ENCODE measurements at regions not wholly inside any gene's neighbourhood (a gene's known extent, or its start where the extent isn't known, plus 50 kb on each side); places are given as distances from the start of the nearest gene placed in this dataset.
"Not testable (repeated sequence)": the region's sequence is repeated elsewhere in the genome, so short reads cannot be mapped to it uniquely, and the experiment has no call there.

- 96% methylated on average over 13 of the region's 19 CpGs for WGBS (ENCODE audit: insufficient coverage)
- DNase-seq: no peak
- no peaks in the 10 kb centered on the region for H3K9me3 ChIP-seq (ENCODE audit: control extremely low read depth in 1 of 5, control insufficient read depth in 4 of 5, insufficient read depth in 2 of 5, low read depth in 1 of 5, low read length in 4 of 5)
- peaks cover 0 to 8% (median 4%) of the 10 kb centered on the region in 5 experiments for H3K27me3 ChIP-seq (replicated peaks in 2 of 5; ENCODE audit: control insufficient read depth in 4 of 5, insufficient read depth in 5 of 5, low read length in 4 of 5)
- H3K4me1 ChIP-seq (ENCODE audit: control extremely low read depth in 1 of 4, control insufficient read depth in 4 of 4, insufficient read depth in 4 of 4, low read length in 3 of 4): no peaks in the 10 kb centered on the region
- H3K27ac ChIP-seq (ENCODE audit: insufficient read depth in 1 of 2, low read depth in 1 of 2, low read length in 2 of 2, poor library complexity in 1 of 2, severe bottlenecking in 2 of 2): no peak overlapping the region
- H3K4me3 ChIP-seq (ENCODE audit: control insufficient read depth in 1 of 7, extremely low read depth in 1 of 7, insufficient read depth in 4 of 7, low read depth in 2 of 7, low read length in 6 of 7): no peak overlapping the region
- H3K36me3 ChIP-seq (ENCODE audit: control insufficient read depth in 4 of 4, insufficient read depth in 4 of 4, low read length in 3 of 4): no peaks in the 10 kb centered on the region
- ChIA-PET CTCF (no interaction called here), POLR2A (no interaction called here)
Observed at GRCh38 chr4:3911252-3911856, 145.2 kb downstream of the ADRA2C start.

- CTCF ChIA-PET; H3K36me3 ChIP-seq (ENCODE audit: control insufficient read depth in 4 of 4, insufficient read depth in 4 of 4, low read length in 3 of 4); H3K9me3 ChIP-seq (ENCODE audit: control extremely low read depth in 1 of 5, control insufficient read depth in 4 of 5, insufficient read depth in 2 of 5, low read depth in 1 of 5, low read length in 4 of 5); POLR2A ChIA-PET; H3K4me1 ChIP-seq (ENCODE audit: control extremely low read depth in 1 of 4, control insufficient read depth in 4 of 4, insufficient read depth in 4 of 4, low read length in 3 of 4); H3K4me3 ChIP-seq (ENCODE audit: control insufficient read depth in 1 of 7, extremely low read depth in 1 of 7, insufficient read depth in 4 of 7, low read depth in 2 of 7, low read length in 6 of 7); DNase-seq; H3K27ac ChIP-seq (ENCODE audit: insufficient read depth in 1 of 2, low read depth in 1 of 2, low read length in 2 of 2, poor library complexity in 1 of 2, severe bottlenecking in 2 of 2): not testable (repeated sequence)
- 100% methylated on average over 4 of the region's 4 CpGs for WGBS (ENCODE audit: insufficient coverage)
- peaks cover 0 to 11% (median 3%) of the 10 kb centered on the region in 5 experiments for H3K27me3 ChIP-seq (replicated peaks in 2 of 5; ENCODE audit: control insufficient read depth in 4 of 5, insufficient read depth in 5 of 5, low read length in 4 of 5)
Observed at GRCh38 chr4:3914511-3914910, 148.3 kb downstream of the ADRA2C start.

- DNase-seq, CTCF ChIA-PET: not testable (repeated sequence)
Observed at GRCh38 chr4:3919509-3919908, 153.3 kb downstream of the ADRA2C start.

GRCh38 chr4:3921902-3922301, 155.7 kb downstream of the ADRA2C start:
- DNase-seq; H3K4me3 ChIP-seq (ENCODE audit: control insufficient read depth in 1 of 7, extremely low read depth in 1 of 7, insufficient read depth in 4 of 7, low read depth in 2 of 7, low read length in 6 of 7); H3K9me3 ChIP-seq (ENCODE audit: control extremely low read depth in 1 of 5, control insufficient read depth in 4 of 5, insufficient read depth in 2 of 5, low read depth in 1 of 5, low read length in 4 of 5); H3K4me1 ChIP-seq (ENCODE audit: control extremely low read depth in 1 of 4, control insufficient read depth in 4 of 4, insufficient read depth in 4 of 4, low read length in 3 of 4); CTCF ChIA-PET; H3K27ac ChIP-seq (ENCODE audit: insufficient read depth in 1 of 2, low read depth in 1 of 2, low read length in 2 of 2, poor library complexity in 1 of 2, severe bottlenecking in 2 of 2); POLR2A ChIA-PET; H3K27me3 ChIP-seq (replicated peaks in 2 of 5; ENCODE audit: control insufficient read depth in 4 of 5, insufficient read depth in 5 of 5, low read length in 4 of 5); H3K36me3 ChIP-seq (ENCODE audit: control insufficient read depth in 4 of 4, insufficient read depth in 4 of 4, low read length in 3 of 4): not testable (repeated sequence)
- whole genome bisulfite sequencing (ENCODE audit: insufficient coverage): no CpG with 5 or more reads among the region's 3 CpGs

More at GRCh38 chr4:3919509-3919908, 153.3 kb downstream of the ADRA2C start:
- H3K4me3 ChIP-seq (ENCODE audit: control insufficient read depth in 1 of 7, extremely low read depth in 1 of 7, insufficient read depth in 4 of 7, low read depth in 2 of 7, low read length in 6 of 7); H3K36me3 ChIP-seq (ENCODE audit: control insufficient read depth in 4 of 4, insufficient read depth in 4 of 4, low read length in 3 of 4); H3K27ac ChIP-seq (ENCODE audit: insufficient read depth in 1 of 2, low read depth in 1 of 2, low read length in 2 of 2, poor library complexity in 1 of 2, severe bottlenecking in 2 of 2); POLR2A ChIA-PET; H3K27me3 ChIP-seq (replicated peaks in 2 of 5; ENCODE audit: control insufficient read depth in 4 of 5, insufficient read depth in 5 of 5, low read length in 4 of 5); H3K9me3 ChIP-seq (ENCODE audit: control extremely low read depth in 1 of 5, control insufficient read depth in 4 of 5, insufficient read depth in 2 of 5, low read depth in 1 of 5, low read length in 4 of 5); H3K4me1 ChIP-seq (ENCODE audit: control extremely low read depth in 1 of 4, control insufficient read depth in 4 of 4, insufficient read depth in 4 of 4, low read length in 3 of 4): not testable (repeated sequence)
- WGBS (ENCODE audit: insufficient coverage): 74% methylated on average over 7 of the region's 9 CpGs

DNA sequence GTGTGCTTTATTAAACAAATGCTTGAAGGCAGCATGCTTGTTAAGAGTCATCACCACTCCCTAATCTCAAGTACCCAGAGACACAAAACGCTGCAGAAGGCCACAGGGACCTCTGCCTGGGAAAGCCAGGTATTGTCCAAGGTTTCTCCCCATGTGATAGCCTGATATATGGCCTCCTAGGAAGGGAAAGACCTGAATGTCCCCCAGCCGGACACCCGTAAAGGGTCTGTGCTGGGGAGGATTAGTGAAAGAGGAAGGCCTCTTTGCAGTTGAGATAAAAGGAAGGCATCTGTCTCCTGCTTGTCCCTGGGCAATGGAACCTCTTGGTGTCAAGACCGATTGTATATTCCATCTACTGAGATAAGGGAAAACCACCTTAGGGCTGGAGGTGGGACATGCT, 159.7 kb downstream of the ADRA2C start:
- H3K27me3 ChIP-seq (replicated peaks in 2 of 5; ENCODE audit: control insufficient read depth in 4 of 5, insufficient read depth in 5 of 5, low read length in 4 of 5); H3K36me3 ChIP-seq (ENCODE audit: control insufficient read depth in 4 of 4, insufficient read depth in 4 of 4, low read length in 3 of 4); POLR2A ChIA-PET; H3K4me3 ChIP-seq (ENCODE audit: control insufficient read depth in 1 of 7, extremely low read depth in 1 of 7, insufficient read depth in 4 of 7, low read depth in 2 of 7, low read length in 6 of 7); DNase-seq; H3K4me1 ChIP-seq (ENCODE audit: control extremely low read depth in 1 of 4, control insufficient read depth in 4 of 4, insufficient read depth in 4 of 4, low read length in 3 of 4); H3K9me3 ChIP-seq (ENCODE audit: control extremely low read depth in 1 of 5, control insufficient read depth in 4 of 5, insufficient read depth in 2 of 5, low read depth in 1 of 5, low read length in 4 of 5); CTCF ChIA-PET; H3K27ac ChIP-seq (ENCODE audit: insufficient read depth in 1 of 2, low read depth in 1 of 2, low read length in 2 of 2, poor library complexity in 1 of 2, severe bottlenecking in 2 of 2): not testable (repeated sequence)
- no CpG with 5 or more reads among the region's 4 CpGs for WGBS (ENCODE audit: insufficient coverage)

GRCh38 chr4:3926271-3926670, 160.1 kb downstream of the ADRA2C start:
- POLR2A ChIA-PET: not testable (repeated sequence)

DNA sequence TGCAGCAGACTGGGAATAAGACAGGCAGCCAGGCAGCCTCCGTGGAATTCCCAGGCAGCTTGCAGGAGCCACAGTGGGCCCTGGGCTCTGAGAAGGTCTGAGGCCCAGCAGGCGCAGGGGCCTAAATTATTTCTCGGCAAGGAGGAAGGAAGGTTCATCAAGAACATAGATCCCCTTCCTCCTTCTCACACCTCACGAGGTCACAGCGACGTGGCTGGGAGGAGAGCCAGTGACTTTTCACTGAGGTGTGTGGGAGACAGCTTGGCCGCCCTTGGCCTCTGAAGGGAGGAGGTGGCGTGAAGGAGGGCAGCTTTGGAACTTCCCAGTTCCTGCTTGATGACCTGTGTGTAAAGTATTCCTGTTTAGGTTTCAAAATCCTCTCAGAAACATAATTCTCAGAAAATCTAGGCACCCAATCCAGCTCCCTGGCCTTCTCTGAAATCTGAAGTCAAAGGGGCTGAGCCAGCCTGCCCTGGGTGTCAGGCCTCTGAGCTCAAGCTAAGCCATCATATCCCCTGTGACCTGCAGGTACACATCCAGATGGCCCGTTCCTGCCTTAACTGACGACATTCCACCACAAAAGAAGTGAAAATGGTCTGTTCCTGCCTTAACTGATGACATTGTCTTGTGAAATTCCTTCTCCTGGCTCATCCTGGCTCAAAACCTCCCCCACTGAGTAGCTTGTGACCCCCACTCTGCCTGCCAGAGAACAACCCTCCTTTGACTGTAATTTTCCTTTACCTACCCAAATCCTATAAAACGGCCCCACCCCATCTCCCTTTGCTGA, 161.0 kb downstream of the ADRA2C start:
- DNase-seq, CTCF ChIA-PET: not testable (repeated sequence)

More at GRCh38 chr4:3926271-3926670, 160.1 kb downstream of the ADRA2C start:
- H3K27me3 ChIP-seq (replicated peaks in 2 of 5; ENCODE audit: control insufficient read depth in 4 of 5, insufficient read depth in 5 of 5, low read length in 4 of 5); H3K27ac ChIP-seq (ENCODE audit: insufficient read depth in 1 of 2, low read depth in 1 of 2, low read length in 2 of 2, poor library complexity in 1 of 2, severe bottlenecking in 2 of 2); DNase-seq; H3K9me3 ChIP-seq (ENCODE audit: control extremely low read depth in 1 of 5, control insufficient read depth in 4 of 5, insufficient read depth in 2 of 5, low read depth in 1 of 5, low read length in 4 of 5); CTCF ChIA-PET; H3K4me1 ChIP-seq (ENCODE audit: control extremely low read depth in 1 of 4, control insufficient read depth in 4 of 4, insufficient read depth in 4 of 4, low read length in 3 of 4); H3K4me3 ChIP-seq (ENCODE audit: control insufficient read depth in 1 of 7, extremely low read depth in 1 of 7, insufficient read depth in 4 of 7, low read depth in 2 of 7, low read length in 6 of 7); H3K36me3 ChIP-seq (ENCODE audit: control insufficient read depth in 4 of 4, insufficient read depth in 4 of 4, low read length in 3 of 4): not testable (repeated sequence)
- WGBS (ENCODE audit: insufficient coverage): 71% methylated on average over 6 of the region's 10 CpGs

More for the DNA sequence above, 161.0 kb downstream of the ADRA2C start:
- POLR2A ChIA-PET; H3K36me3 ChIP-seq (ENCODE audit: control insufficient read depth in 4 of 4, insufficient read depth in 4 of 4, low read length in 3 of 4); H3K27me3 ChIP-seq (replicated peaks in 2 of 5; ENCODE audit: control insufficient read depth in 4 of 5, insufficient read depth in 5 of 5, low read length in 4 of 5); H3K9me3 ChIP-seq (ENCODE audit: control extremely low read depth in 1 of 5, control insufficient read depth in 4 of 5, insufficient read depth in 2 of 5, low read depth in 1 of 5, low read length in 4 of 5); H3K4me1 ChIP-seq (ENCODE audit: control extremely low read depth in 1 of 4, control insufficient read depth in 4 of 4, insufficient read depth in 4 of 4, low read length in 3 of 4); H3K27ac ChIP-seq (ENCODE audit: insufficient read depth in 1 of 2, low read depth in 1 of 2, low read length in 2 of 2, poor library complexity in 1 of 2, severe bottlenecking in 2 of 2); H3K4me3 ChIP-seq (ENCODE audit: control insufficient read depth in 1 of 7, extremely low read depth in 1 of 7, insufficient read depth in 4 of 7, low read depth in 2 of 7, low read length in 6 of 7): not testable (repeated sequence)
- 82% methylated on average over 3 of the region's 11 CpGs for WGBS (ENCODE audit: insufficient coverage)
